ENCODE measurements at regions not wholly inside any gene's neighbourhood (a gene's known extent, or its start where the extent isn't known, plus 50 kb on each side); places are given as distances from the start of the nearest gene placed in this dataset.

- TF ChIP-seq CTCF (IDR thresholded peaks at IDR 0.05) = no peak
- TF ChIP-seq MAFK (IDR thresholded peaks at IDR 0.05; ENCODE audit: partially characterized antibody) = no peak
- TF ChIP-seq HMGXB4 (CRISPR knock-in tag; IDR thresholded peaks at IDR 0.05; ENCODE audit: borderline replicate concordance) = no peak
- no peak for TF ChIP-seq EP300 (IDR thresholded peaks at IDR 0.05)
- TF ChIP-seq MYC (IDR thresholded peaks at IDR 0.05; ENCODE audit: borderline replicate concordance, low read length) = no peak
- TF ChIP-seq EHF (CRISPR knock-in tag; IDR thresholded peaks at IDR 0.05) = no peak
- TF ChIP-seq CBX8 (IDR thresholded peaks at IDR 0.05) = no peak
- TF ChIP-seq USF2 (IDR thresholded peaks at IDR 0.05) = no peak
- no peak for TF ChIP-seq RCOR1 (IDR thresholded peaks at IDR 0.05; ENCODE audit: low read depth, low read length)
- TF ChIP-seq HDAC2 (IDR thresholded peaks at IDR 0.05) = no peak
These were observed 129.9 kb downstream of the DTHD1 start for GRCh38 chr4:36411338-36411737.
